ENCODE measurements at regions not wholly inside any gene's neighbourhood (a gene's known extent, or its start where the extent isn't known, plus 50 kb on each side); places are given as distances from the start of the nearest gene placed in this dataset.

DNA sequence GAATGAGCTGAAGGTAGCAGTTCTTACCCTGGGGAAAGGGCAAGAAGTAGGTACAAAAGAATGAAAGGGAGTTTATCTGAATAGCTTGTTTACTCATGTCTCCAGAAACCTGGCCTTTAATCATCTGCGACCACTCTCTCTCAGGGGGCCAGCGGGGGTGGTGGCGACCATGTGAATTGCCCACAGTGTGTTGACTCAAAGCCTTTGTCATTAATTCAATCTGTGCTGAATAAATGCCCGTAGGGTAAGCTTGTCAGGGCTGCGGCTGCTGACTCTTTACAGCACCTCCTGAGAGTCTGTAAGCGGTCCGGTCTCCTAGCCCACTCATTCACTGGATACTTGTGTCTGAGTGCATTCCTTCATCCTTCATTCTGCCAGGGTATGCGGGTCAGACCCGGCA lies 874.4 kb downstream of the SLC6A15 start:
- Histone ChIP-seq H3K4me1 (ENCODE audit: insufficient read depth, low read length) (no peaks in the 10 kb centered on the region), H3K79me2 (ENCODE audit: insufficient read depth, low read length) (no peaks in the 10 kb centered on the region), H3K27me3 (ENCODE audit: insufficient read depth, low read length, poor library complexity) (no peaks in the 10 kb centered on the region), H3K4me2 (ENCODE audit: insufficient read depth, low read length) (no peak overlapping the region), H3K9ac (ENCODE audit: low read depth, low read length) (no peak overlapping the region), H3K27ac (ENCODE audit: low read length) (no peak overlapping the region), H3K36me3 (ENCODE audit: insufficient read depth, low read length) (no peaks in the 10 kb centered on the region), H2AFZ (ENCODE audit: low read depth, low read length) (no peak overlapping the region), H3K9me3 (ENCODE audit: insufficient read depth, low read length, severe bottlenecking) (peaks cover 2% of the 10 kb centered on the region), H4K20me1 (ENCODE audit: insufficient read depth, low read length) (no peaks in the 10 kb centered on the region), H3K4me3 (ENCODE audit: low read depth in 1 of 2, low read length in 2 of 2) (no peak overlapping the region)
- TF ChIP-seq, protein P1, sequence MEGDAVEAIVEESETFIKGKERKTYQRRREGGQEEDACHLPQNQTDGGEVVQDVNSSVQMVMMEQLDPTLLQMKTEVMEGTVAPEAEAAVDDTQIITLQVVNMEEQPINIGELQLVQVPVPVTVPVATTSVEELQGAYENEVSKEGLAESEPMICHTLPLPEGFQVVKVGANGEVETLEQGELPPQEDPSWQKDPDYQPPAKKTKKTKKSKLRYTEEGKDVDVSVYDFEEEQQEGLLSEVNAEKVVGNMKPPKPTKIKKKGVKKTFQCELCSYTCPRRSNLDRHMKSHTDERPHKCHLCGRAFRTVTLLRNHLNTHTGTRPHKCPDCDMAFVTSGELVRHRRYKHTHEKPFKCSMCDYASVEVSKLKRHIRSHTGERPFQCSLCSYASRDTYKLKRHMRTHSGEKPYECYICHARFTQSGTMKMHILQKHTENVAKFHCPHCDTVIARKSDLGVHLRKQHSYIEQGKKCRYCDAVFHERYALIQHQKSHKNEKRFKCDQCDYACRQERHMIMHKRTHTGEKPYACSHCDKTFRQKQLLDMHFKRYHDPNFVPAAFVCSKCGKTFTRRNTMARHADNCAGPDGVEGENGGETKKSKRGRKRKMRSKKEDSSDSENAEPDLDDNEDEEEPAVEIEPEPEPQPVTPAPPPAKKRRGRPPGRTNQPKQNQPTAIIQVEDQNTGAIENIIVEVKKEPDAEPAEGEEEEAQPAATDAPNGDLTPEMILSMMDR (IDR thresholded peaks at IDR 0.05; ENCODE audit: borderline replicate concordance, extremely low read depth, low read length, poor library complexity, severe bottlenecking): no peak
- no peak for TF ChIP-seq EZH2 (IDR thresholded peaks at IDR 0.05; ENCODE audit: borderline replicate concordance, low read depth, low read length, severe bottlenecking)
- DNase-seq (no peak), ATAC-seq (ENCODE audit: insufficient read depth, low read depth) (no peak)

DNA sequence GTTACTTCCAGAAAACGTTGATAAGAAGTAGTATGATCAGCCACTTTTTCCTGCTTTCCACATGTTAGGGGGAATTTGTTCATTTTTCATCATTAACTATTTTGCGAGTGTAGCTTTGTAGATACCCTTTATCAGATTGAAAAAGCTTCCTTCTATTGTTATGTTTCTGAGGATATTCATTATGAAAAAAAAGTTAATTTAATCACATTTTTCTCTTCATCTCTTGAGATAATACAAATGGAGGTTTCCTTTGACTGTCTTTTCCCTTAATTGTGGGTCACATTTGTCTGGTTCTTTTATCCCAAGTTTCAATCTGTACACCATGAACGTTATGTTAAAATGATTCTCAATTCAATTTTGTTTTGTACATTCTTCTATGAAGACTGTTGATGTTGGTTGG lies 875.7 kb downstream of the SLC6A15 start:
- Histone ChIP-seq H3K36me3 (ENCODE audit: insufficient read depth, low read length) (no peaks in the 10 kb centered on the region), H3K4me1 (ENCODE audit: insufficient read depth, low read length) (no peaks in the 10 kb centered on the region), H3K27me3 (ENCODE audit: insufficient read depth, low read length, poor library complexity) (no peaks in the 10 kb centered on the region), H3K9ac (ENCODE audit: low read depth, low read length) (no peak overlapping the region), H3K4me2 (ENCODE audit: insufficient read depth, low read length) (no peak overlapping the region), H3K4me3 (ENCODE audit: low read depth in 1 of 2, low read length in 2 of 2) (no peak overlapping the region), H3K27ac (ENCODE audit: low read length) (no peak overlapping the region), H2AFZ (ENCODE audit: low read depth, low read length) (no peak overlapping the region), H4K20me1 (ENCODE audit: insufficient read depth, low read length) (no peaks in the 10 kb centered on the region), H3K79me2 (ENCODE audit: insufficient read depth, low read length) (no peaks in the 10 kb centered on the region), H3K9me3 (ENCODE audit: insufficient read depth, low read length, severe bottlenecking) (peaks cover 11% of the 10 kb centered on the region)
- no peak for ATAC-seq (ENCODE audit: insufficient read depth, low read depth)
- DNase-seq: no peak
- no peak for TF ChIP-seq EZH2 (IDR thresholded peaks at IDR 0.05; ENCODE audit: borderline replicate concordance, low read depth, low read length, severe bottlenecking)
- TF ChIP-seq, protein P1 (IDR thresholded peaks at IDR 0.05; ENCODE audit: borderline replicate concordance, extremely low read depth, low read length, poor library complexity, severe bottlenecking): no peak

DNA sequence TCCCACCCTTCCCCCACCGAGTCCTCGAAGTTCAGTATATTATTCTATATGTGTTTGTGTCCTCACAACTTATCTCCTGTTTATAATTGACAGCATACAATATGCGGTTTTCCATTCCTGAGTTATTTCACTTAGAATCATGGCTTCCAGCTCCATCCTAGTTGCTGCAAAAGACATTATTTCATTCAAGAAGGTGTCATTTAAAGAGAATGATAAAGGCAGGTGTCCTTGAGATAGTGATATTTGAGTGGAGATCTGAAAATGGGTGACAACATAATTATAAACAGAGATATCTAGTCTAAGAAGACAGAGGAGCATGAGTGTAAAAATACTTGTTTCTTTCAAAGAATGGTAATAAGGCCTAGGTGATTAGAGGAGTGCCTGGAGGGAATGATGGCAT lies 876.8 kb downstream of the SLC6A15 start:
- Histone ChIP-seq H3K9ac (ENCODE audit: low read depth, low read length) (no peak overlapping the region), H3K4me2 (ENCODE audit: insufficient read depth, low read length) (no peak overlapping the region), H4K20me1 (ENCODE audit: insufficient read depth, low read length) (no peaks in the 10 kb centered on the region), H3K27me3 (ENCODE audit: insufficient read depth, low read length, poor library complexity) (no peaks in the 10 kb centered on the region), H3K9me3 (ENCODE audit: insufficient read depth, low read length, severe bottlenecking) (peaks cover 11% of the 10 kb centered on the region), H3K4me3 (ENCODE audit: low read depth in 1 of 2, low read length in 2 of 2) (no peak overlapping the region), H3K4me1 (ENCODE audit: insufficient read depth, low read length) (no peaks in the 10 kb centered on the region), H2AFZ (ENCODE audit: low read depth, low read length) (no peak overlapping the region), H3K79me2 (ENCODE audit: insufficient read depth, low read length) (no peaks in the 10 kb centered on the region), H3K36me3 (ENCODE audit: insufficient read depth, low read length) (no peaks in the 10 kb centered on the region), H3K27ac (ENCODE audit: low read length) (no peak overlapping the region)
- TF ChIP-seq, protein P1 (IDR thresholded peaks at IDR 0.05; ENCODE audit: borderline replicate concordance, extremely low read depth, low read length, poor library complexity, severe bottlenecking): no peak
- ATAC-seq (ENCODE audit: insufficient read depth, low read depth) (no peak), DNase-seq (no peak)

DNA sequence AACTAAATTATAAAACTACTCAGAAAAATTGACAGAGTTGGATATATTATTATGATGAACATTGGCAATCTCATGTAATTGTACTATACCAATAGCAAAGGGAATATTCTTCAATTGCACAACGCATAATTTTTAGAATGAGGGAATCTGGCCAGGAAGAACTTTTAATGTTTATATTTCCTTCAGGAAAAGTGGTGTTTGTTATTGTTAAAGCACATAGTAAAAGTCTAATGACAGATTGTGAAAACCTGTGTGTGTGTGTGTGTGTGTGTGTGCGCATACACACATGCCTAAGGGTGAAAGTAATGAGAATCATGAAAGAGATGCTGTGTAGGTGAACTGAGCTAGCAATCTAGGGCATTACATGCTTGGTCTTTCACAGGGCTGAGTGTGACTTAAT lies 877.7 kb downstream of the SLC6A15 start:
- ATAC-seq (ENCODE audit: insufficient read depth, low read depth): no peak
- H4K20me1 ChIP-seq (ENCODE audit: insufficient read depth, low read length): no peaks in the 10 kb centered on the region
- H2AFZ ChIP-seq (ENCODE audit: low read depth, low read length): no peak overlapping the region
- no peaks in the 10 kb centered on the region for H3K4me1 ChIP-seq (ENCODE audit: insufficient read depth, low read length)
- DNase-seq: no peak
- H3K36me3 ChIP-seq (ENCODE audit: insufficient read depth, low read length): no peaks in the 10 kb centered on the region
- TF ChIP-seq, protein P1 (IDR thresholded peaks at IDR 0.05; ENCODE audit: borderline replicate concordance, extremely low read depth, low read length, poor library complexity, severe bottlenecking): no peak
- TF ChIP-seq EZH2 (IDR thresholded peaks at IDR 0.05; ENCODE audit: borderline replicate concordance, low read depth, low read length, severe bottlenecking): no peak
- no peak overlapping the region for H3K9ac ChIP-seq (ENCODE audit: low read depth, low read length)
- no peak overlapping the region for H3K4me3 ChIP-seq (ENCODE audit: low read depth in 1 of 2, low read length in 2 of 2)
- H3K27ac ChIP-seq (ENCODE audit: low read length): no peak overlapping the region
- no peak overlapping the region for H3K4me2 ChIP-seq (ENCODE audit: insufficient read depth, low read length)
- no peaks in the 10 kb centered on the region for H3K27me3 ChIP-seq (ENCODE audit: insufficient read depth, low read length, poor library complexity)
- H3K79me2 ChIP-seq (ENCODE audit: insufficient read depth, low read length): no peaks in the 10 kb centered on the region
- peaks cover 11% of the 10 kb centered on the region for H3K9me3 ChIP-seq (ENCODE audit: insufficient read depth, low read length, severe bottlenecking)

Data from DND-41 (cell line).